ENCODE measurements at regions not wholly inside any gene's neighbourhood (a gene's known extent, or its start where the extent isn't known, plus 50 kb on each side); places are given as distances from the start of the nearest gene placed in this dataset.
"Not testable (repeated sequence)": the region's sequence is repeated elsewhere in the genome, so short reads cannot be mapped to it uniquely, and the experiment has no call there.

- no peak for ATAC-seq
These were observed 430.6 kb downstream of the RPS24 start for GRCh38 chr10:78464118-78464855.

GRCh38 chr10:78464856-78465267, 431.2 kb downstream of the RPS24 start:
- ATAC-seq, result no peak

GRCh38 chr10:78465431-78465830, 431.8 kb downstream of the RPS24 start:
- no peak for ATAC-seq

GRCh38 chr10:78467496-78468106, 433.9 kb downstream of the RPS24 start:
- no peak for ATAC-seq

- not testable (repeated sequence) for ATAC-seq
These were observed 435.1 kb downstream of the RPS24 start for GRCh38 chr10:78468731-78469130.

- no peak for ATAC-seq
These were observed 436.8 kb downstream of the RPS24 start for GRCh38 chr10:78470267-78471103.

- no peak for ATAC-seq
These were observed 437.7 kb downstream of the RPS24 start for GRCh38 chr10:78471326-78471722.

GRCh38 chr10:78471723-78472550, 438.3 kb downstream of the RPS24 start:
- ATAC-seq, result no peak

- ATAC-seq, result no peak
These were observed 438.9 kb downstream of the RPS24 start for GRCh38 chr10:78472551-78472890.

- ATAC-seq, result no peak
These were observed 439.3 kb downstream of the RPS24 start for GRCh38 chr10:78473006-78473405.

GRCh38 chr10:78474743-78475142, 441.1 kb downstream of the RPS24 start:
- ATAC-seq, result no peak

GRCh38 chr10:78475437-78475836, 441.8 kb downstream of the RPS24 start:
- ATAC-seq, result no peak

GRCh38 chr10:78476156-78476555, 442.5 kb downstream of the RPS24 start:
- no peak for ATAC-seq

GRCh38 chr10:78476844-78477243, 443.2 kb downstream of the RPS24 start:
- no peak for ATAC-seq

- ATAC-seq, result no peak
These were observed 445.3 kb downstream of the RPS24 start for GRCh38 chr10:78478919-78479318.

GRCh38 chr10:78479467-78479866, 445.8 kb downstream of the RPS24 start:
- no peak for ATAC-seq

GRCh38 chr10:78481842-78482241, 448.2 kb downstream of the RPS24 start:
- no peak for ATAC-seq

GRCh38 chr10:78483641-78484040, 450.0 kb downstream of the RPS24 start:
- no peak for ATAC-seq

- no peak for ATAC-seq
These were observed 455.4 kb downstream of the RPS24 start for GRCh38 chr10:78489034-78489433.

- no peak for ATAC-seq
These were observed 458.1 kb downstream of the RPS24 start for GRCh38 chr10:78491812-78492211.

- ATAC-seq, result no peak
These were observed 458.8 kb downstream of the RPS24 start for GRCh38 chr10:78492424-78492823.

- ATAC-seq, result no peak
These were observed 460.5 kb downstream of the RPS24 start for GRCh38 chr10:78494179-78494578.
